Loucy (cell line): ENCODE measurements at regions not wholly inside any gene's neighbourhood (a gene's known extent, or its start where the extent isn't known, plus 50 kb on each side); places are given as distances from the start of the nearest gene placed in this dataset.

Source experiments
- H2AFZ ChIP-seq: fragments of 200-600 bp; sonication (generic); 2 replicates; pipeline ENCODE4 v1.6.0; 2016; ENCODE audit warnings: antibody characterized with exemption, mild to moderate bottlenecking, low read length, moderate library complexity
- H3F3A ChIP-seq: fragments of 200-600 bp; 2 replicates; pipeline ENCODE4 v1.6.0; 2016; ENCODE audit warnings: antibody characterized with exemption, low read depth, mild to moderate bottlenecking
- H3K27me3 ChIP-seq: fragments of 200-600 bp; sonication (generic); 2 replicates; pipeline ENCODE4 v1.6.1; 2014; ENCODE audit warnings: low read length, mild to moderate bottlenecking; ENCODE audit not compliant: insufficient read depth, poor library complexity, severe bottlenecking
- H3K36me3 ChIP-seq: fragments of 200-600 bp; sonication (generic); 2 replicates; pipeline ENCODE4 v1.6.1; 2016; ENCODE audit warnings: low read length; ENCODE audit not compliant: insufficient read depth
- H3K4me1 ChIP-seq: fragments of 200-600 bp; sonication (generic); 2 replicates; pipeline ENCODE4 v1.5.1; 2014; ENCODE audit warnings: low read length, mild to moderate bottlenecking; ENCODE audit not compliant: insufficient read depth, poor library complexity, severe bottlenecking
- H3K4me2 ChIP-seq: fragments of 200-600 bp; sonication (generic); 2 replicates; pipeline ENCODE4 v1.6.0; 2014; ENCODE audit warnings: antibody characterized with exemption, low read length, low read depth, mild to moderate bottlenecking; ENCODE audit not compliant: poor library complexity, severe bottlenecking
- H3K4me3 ChIP-seq: fragments of 200-600 bp; sonication (generic); 2 replicates; pipeline ENCODE4 v1.5.1; 2014; ENCODE audit warnings: low read length, mild to moderate bottlenecking, mixed read lengths; ENCODE audit not compliant: poor library complexity, severe bottlenecking
- H3K79me2 ChIP-seq: fragments of 200-600 bp; sonication (generic); 2 replicates; pipeline ENCODE4 v1.6.1; 2014; ENCODE audit warnings: low read length; ENCODE audit not compliant: insufficient read depth
- H3K9ac ChIP-seq: fragments of 200-600 bp; sonication (generic); 2 replicates; pipeline ENCODE4 v1.6.0; 2014; ENCODE audit warnings: mild to moderate bottlenecking, low read depth, low read length, moderate library complexity; ENCODE audit not compliant: poor library complexity, severe bottlenecking
- H3K9me2 ChIP-seq: fragments of 200-600 bp; sonication (generic); replicated peaks from 2 replicates; pipeline ENCODE4 v1.6.1; 2016; ENCODE audit warnings: low read depth, low read length, mixed read lengths
- H3K9me3 ChIP-seq: fragments of 200-600 bp; sonication (generic); 2 replicates; pipeline ENCODE4 v1.6.1; 2014; ENCODE audit warnings: mild to moderate bottlenecking, antibody characterized with exemption, low read length, low read depth; ENCODE audit not compliant: insufficient read depth
- H4K20me1 ChIP-seq: fragments of 200-600 bp; sonication (generic); 2 replicates; pipeline ENCODE4 v1.6.0; 2014; ENCODE audit warnings: antibody characterized with exemption, low read length, mild to moderate bottlenecking; ENCODE audit not compliant: insufficient read depth, poor library complexity, severe bottlenecking
- CTCF ChIP-seq: fragments of 200-600 bp; sonication (generic); conservative IDR thresholded peaks from 2 replicates; pipeline ENCODE4 v1.5.1; 2014; ENCODE audit warnings: mild to moderate bottlenecking, antibody characterized with exemption, low read length
- EZH2phosphoT487 ChIP-seq: fragments of 200-600 bp; IDR thresholded peaks from 2 replicates; pipeline ENCODE4 v1.6.1; 2018; ENCODE audit warnings: antibody characterized with exemption, mild to moderate bottlenecking, moderate library complexity, borderline replicate concordance

- Histone ChIP-seq H3K4me3 (no peak overlapping the region), H3K9me2 (no peaks in the 10 kb centered on the region), H2AFZ (no peak overlapping the region), H3K79me2 (no peaks in the 10 kb centered on the region), H3K9me3 (no peaks in the 10 kb centered on the region), H3K27me3 (no peaks in the 10 kb centered on the region), H3K4me1 (no peaks in the 10 kb centered on the region), H3F3A (no peaks in the 10 kb centered on the region), H4K20me1 (no peaks in the 10 kb centered on the region), H3K9ac (no peak overlapping the region), H3K4me2 (no peak overlapping the region), H3K36me3 (no peaks in the 10 kb centered on the region)
- no peak for TF ChIP-seq CTCF
- no peak for TF ChIP-seq EZH2phosphoT487
These were observed 125.8 kb upstream of the POU2AF2 start for GRCh38 chr11:111119751-111120150.

GRCh38 chr11:111115890-111116289, 129.6 kb upstream of the POU2AF2 start:
- H3K9ac ChIP-seq, result no peak overlapping the region
- no peaks in the 10 kb centered on the region for H3K4me1 ChIP-seq
- H3K4me2 ChIP-seq, result no peak overlapping the region
- H4K20me1 ChIP-seq, result no peaks in the 10 kb centered on the region
- no peaks in the 10 kb centered on the region for H3K36me3 ChIP-seq
- no peak overlapping the region for H2AFZ ChIP-seq
- H3K9me2 ChIP-seq, result no peaks in the 10 kb centered on the region
- TF ChIP-seq CTCF (no peak), EZH2phosphoT487 (no peak)
- H3K79me2 ChIP-seq, result no peaks in the 10 kb centered on the region
- no peaks in the 10 kb centered on the region for H3K9me3 ChIP-seq
- H3K4me3 ChIP-seq, result no peak overlapping the region
- no peaks in the 10 kb centered on the region for H3K27me3 ChIP-seq
- no peaks in the 10 kb centered on the region for H3F3A ChIP-seq

GRCh38 chr11:111114091-111114490, 131.4 kb upstream of the POU2AF2 start:
- H3K4me2 ChIP-seq, result no peak overlapping the region
- H3K36me3 ChIP-seq, result no peaks in the 10 kb centered on the region
- H3K4me1 ChIP-seq, result no peaks in the 10 kb centered on the region
- H3K9me3 ChIP-seq, result no peaks in the 10 kb centered on the region
- H4K20me1 ChIP-seq, result no peaks in the 10 kb centered on the region
- H2AFZ ChIP-seq, result no peak overlapping the region
- no peaks in the 10 kb centered on the region for H3F3A ChIP-seq
- no peak overlapping the region for H3K4me3 ChIP-seq
- no peaks in the 10 kb centered on the region for H3K27me3 ChIP-seq
- TF ChIP-seq EZH2phosphoT487 (no peak), CTCF (no peak)
- no peak overlapping the region for H3K9ac ChIP-seq
- H3K79me2 ChIP-seq, result no peaks in the 10 kb centered on the region
- no peaks in the 10 kb centered on the region for H3K9me2 ChIP-seq
